Bronchial epithelial cell (primary cell): ENCODE measurements at regions not wholly inside any gene's neighbourhood (a gene's known extent, or its start where the extent isn't known, plus 50 kb on each side); places are given as distances from the start of the nearest gene placed in this dataset.

Experiments used
- DNase-seq: peaks from one replicate; pipeline ENCODE4 v3.0.0-alpha.2; 2010; ENCODE audit warnings: low read depth
- FAIRE-seq: peaks from 2 replicates; lab custom pipeline; 2011; peaks lifted over from hg19 to GRCh38; lab: Jason Lieb, UNC
- H3K27me3 ChIP-seq: 2 replicates; pipeline ENCODE4 v1.5.1; 2011; ENCODE audit warnings: low read length; ENCODE audit not compliant: control insufficient read depth, insufficient read depth
- H3K36me3 ChIP-seq: 2 replicates; pipeline ENCODE4 v1.5.1; 2011; ENCODE audit warnings: low read length; ENCODE audit not compliant: control insufficient read depth, insufficient read depth
- H3K4me3 ChIP-seq: 2 replicates; pipeline ENCODE4 v1.5.1; 2011; ENCODE audit warnings: mild to moderate bottlenecking, low read depth, low read length, control low read depth
- CTCF ChIP-seq: IDR thresholded peaks from 2 replicates; pipeline ENCODE4 v1.5.1; 2011; ENCODE audit warnings: mild to moderate bottlenecking, moderate library complexity, low read length, control low read depth, inconsistent platforms; ENCODE audit not compliant: insufficient read depth, severe bottlenecking

GRCh38 chr5:141800617-141801016 is 77.6 kb downstream of the PCDH1 start:
- no peak for FAIRE-seq
- no peak overlapping the region for H3K4me3 ChIP-seq
- peaks cover 11% of the 10 kb centered on the region for H3K27me3 ChIP-seq
- no peak for TF ChIP-seq CTCF
- no peaks in the 10 kb centered on the region for H3K36me3 ChIP-seq
- DNase-seq = no peak

- Histone ChIP-seq H3K4me3 (no peak overlapping the region), H3K27me3 (peaks cover 10% of the 10 kb centered on the region), H3K36me3 (no peaks in the 10 kb centered on the region)
- DNase-seq (no peak), FAIRE-seq (no peak)
- TF ChIP-seq CTCF = no peak
These were observed 78.6 kb downstream of the PCDH1 start for GRCh38 chr5:141799507-141800167.

DNA sequence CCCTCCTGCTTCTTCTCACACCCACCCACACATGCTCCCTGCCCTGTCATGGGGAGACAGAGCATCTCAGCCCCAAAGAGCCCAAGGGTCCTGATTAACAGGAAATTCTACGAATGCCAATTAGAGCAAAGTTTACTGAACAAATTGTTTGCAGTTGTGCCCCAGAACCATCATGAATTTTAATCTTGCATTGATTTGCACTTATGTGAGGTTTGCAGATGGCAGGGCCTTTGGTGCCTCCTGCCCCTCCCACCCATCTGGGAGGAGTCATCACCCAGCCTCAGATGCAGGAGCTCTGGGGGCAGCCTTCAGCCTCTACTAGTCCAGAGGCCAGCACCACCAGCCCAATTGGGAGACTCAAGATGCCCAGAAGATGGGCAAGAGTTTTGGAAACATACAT is 80.8 kb downstream of the PCDH1 start:
- Histone ChIP-seq H3K36me3 (no peaks in the 10 kb centered on the region), H3K4me3 (no peak overlapping the region), H3K27me3 (no peaks in the 10 kb centered on the region)
- DNase-seq = no peak
- no peak for FAIRE-seq
- TF ChIP-seq CTCF = no peak

DNA sequence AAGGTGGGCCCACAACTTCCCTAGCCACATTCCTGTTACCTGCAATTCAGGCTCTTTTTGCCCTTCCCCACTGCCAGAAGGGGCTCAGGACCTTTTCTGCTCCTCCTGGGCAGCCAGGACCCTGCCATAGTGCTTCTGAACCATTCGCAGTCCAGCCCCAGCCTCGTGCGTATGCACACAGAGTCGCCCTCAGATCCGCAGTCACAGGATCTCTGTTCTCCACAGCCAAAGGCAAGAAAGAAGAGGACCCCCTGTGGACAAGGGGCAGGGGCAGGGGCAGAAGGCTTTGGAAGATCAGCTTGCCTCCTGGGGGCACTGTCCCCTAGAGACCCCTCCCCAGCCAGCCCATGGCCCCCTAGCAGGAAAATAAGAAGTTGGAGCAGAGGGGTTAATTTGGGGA is 82.8 kb downstream of the PCDH1 start:
- H3K27me3 ChIP-seq = no peaks in the 10 kb centered on the region
- no peaks in the 10 kb centered on the region for H3K36me3 ChIP-seq
- no peak overlapping the region for H3K4me3 ChIP-seq
- no peak for FAIRE-seq
- no peak for TF ChIP-seq CTCF
- no peak for DNase-seq

DNA sequence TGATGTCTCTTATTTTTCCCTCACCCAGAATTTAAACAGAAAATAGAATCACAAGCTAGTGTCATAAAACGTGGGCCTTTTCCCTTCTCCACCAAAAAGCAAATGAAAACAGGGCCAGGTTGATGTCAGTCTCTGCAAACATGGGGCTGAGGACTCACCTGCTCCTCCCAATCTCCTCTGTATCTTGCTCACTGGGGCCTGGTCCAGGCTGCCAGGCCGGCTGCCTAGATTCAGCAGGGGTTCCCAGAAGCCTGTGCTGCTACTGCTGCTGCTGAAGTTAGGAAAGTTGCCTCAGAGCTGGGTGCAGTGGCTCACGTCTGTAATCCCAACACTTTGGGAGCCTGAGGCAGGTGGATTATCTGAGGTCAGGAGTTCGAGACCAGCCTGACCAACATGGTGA is 84.3 kb downstream of the PCDH1 start:
- peaks cover 2% of the 10 kb centered on the region for H3K27me3 ChIP-seq
- FAIRE-seq (no peak), DNase-seq (no peak)
- no peak for TF ChIP-seq CTCF
- no peaks in the 10 kb centered on the region for H3K36me3 ChIP-seq
- H3K4me3 ChIP-seq = no peak overlapping the region

DNA sequence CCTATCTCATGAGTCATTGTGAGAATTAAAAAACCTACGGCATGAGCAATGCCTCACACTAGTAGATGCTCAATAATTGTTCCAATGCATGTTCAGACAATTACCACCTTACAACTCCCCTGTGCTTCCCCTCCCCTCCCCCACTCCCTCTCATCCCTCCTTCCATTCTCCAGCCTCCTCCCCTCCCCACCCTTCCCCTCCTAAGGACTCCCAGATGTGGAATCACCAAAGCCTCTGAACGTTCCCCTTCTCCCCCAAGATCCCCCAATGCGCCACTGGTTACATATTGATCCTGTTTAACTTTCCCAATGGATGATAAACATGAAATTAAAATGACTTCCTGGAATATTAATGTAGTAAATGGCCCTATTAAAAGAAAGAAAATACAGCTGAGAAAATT is 84.8 kb downstream of the PCDH1 start:
- DNase-seq (no peak), FAIRE-seq (no peak)

More for the DNA sequence above, 84.8 kb downstream of the PCDH1 start:
- no peak for TF ChIP-seq CTCF
- H3K4me3 ChIP-seq = no peak overlapping the region
- H3K36me3 ChIP-seq = no peaks in the 10 kb centered on the region
- H3K27me3 ChIP-seq = peaks cover 2% of the 10 kb centered on the region
